Tongue (tissue), 1 donor: ENCODE measurements at regions not wholly inside any gene's neighbourhood (a gene's known extent, or its start where the extent isn't known, plus 50 kb on each side); places are given as distances from the start of the nearest gene placed in this dataset.
A peak's percentile ranks its signal among the peaks of the same experiment; 100 is the strongest.

ENCODE experiments used
- DNase-seq: peaks from one replicate; pipeline ENCODE4 v3.0.0-alpha.2; 2015

- DNase-seq, result no peak
Measured at GRCh38 chr20:50273601-50274491, 83.2 kb downstream of the CEBPB start.

DNA sequence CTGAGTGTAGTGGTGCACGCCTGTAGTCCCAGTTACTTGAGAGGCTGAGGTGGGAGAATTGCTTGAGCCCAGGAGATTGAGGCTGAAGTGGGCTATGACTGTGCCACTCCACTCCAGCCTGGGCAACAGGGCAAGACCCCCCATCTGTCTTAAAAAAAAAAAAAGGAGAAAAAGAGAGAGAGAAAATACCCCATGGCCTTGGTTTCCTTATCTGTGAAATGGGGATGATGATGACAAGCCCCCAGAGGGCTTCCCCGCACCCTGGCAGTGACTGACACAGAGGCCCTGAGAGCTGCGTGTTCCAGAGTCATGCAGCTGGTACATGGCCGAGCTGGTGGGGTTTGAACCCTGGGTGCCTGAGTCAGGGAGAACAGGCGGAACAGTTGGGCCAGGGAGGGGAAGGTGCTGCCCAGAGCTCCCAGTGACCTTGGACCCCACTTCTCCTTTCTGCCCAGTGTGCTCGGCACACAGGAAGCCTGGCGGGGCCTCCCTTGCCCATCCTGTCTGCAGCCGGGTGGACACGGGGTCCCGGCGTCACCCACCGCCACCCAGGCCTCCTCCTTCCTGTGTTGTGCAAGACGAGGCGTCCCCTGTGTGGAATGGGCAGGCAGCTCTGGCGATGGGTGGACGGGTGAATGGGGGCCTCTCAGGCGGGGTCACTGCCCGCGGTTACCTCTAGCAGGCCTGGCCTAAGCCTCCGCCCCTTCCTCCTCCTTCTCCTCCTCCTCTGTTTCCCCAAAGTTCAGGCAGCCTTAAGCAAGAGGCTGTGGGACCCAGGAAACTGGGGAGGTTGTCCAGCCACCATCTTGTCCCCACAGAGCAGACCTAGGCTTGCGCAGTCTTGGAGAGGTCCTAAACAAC, 84.2 kb downstream of the CEBPB start:
- DNase-seq, result no peak

DNA sequence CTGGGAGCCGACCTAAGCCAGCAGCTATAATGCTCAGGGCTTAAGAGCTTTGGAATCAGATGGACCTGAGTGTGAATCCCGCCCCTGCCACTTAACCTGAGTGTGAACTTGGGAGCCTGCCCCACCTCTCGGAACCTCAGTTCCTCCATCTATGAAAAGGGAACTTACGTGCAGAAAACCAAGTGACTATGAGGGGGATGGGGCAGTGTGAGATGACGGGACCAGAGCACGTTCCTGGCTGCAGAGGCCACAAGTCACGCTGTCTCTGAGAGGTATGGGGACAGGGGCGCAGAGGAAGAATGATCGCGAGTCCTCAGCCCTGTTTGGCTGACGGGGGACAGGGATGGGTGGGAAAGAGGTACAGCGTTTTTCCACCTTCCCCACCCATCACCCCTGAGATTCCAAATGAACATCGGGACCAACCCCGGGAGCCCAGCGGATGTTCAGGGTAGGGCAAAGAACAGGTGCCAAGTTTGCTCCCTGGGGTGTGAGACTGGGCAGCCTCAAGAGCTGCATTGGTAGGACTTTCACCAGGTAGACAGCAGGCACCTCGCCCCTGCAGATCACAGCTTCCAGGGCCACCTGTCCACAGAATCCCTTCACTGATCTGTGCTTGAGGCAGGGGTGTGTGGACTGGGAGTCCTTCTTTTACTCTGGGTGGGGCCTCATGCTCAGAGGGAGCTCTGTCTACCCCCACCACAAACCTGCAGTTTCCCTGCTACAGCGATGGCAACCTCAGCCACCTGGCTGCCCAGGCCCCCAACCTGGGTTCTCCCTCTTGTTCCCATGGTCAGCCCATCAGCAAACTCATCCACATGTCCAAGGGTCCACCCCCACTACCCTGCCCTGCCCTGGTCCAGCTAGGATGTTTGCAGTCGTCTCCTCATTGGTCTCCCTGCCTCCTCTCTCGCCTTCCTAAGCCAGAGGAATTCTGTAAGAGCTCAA, 85.8 kb downstream of the CEBPB start:
- DNase-seq, result no peak

- DNase-seq, result no peak
Measured at GRCh38 chr20:50277064-50277415, 86.4 kb downstream of the CEBPB start.

DNA sequence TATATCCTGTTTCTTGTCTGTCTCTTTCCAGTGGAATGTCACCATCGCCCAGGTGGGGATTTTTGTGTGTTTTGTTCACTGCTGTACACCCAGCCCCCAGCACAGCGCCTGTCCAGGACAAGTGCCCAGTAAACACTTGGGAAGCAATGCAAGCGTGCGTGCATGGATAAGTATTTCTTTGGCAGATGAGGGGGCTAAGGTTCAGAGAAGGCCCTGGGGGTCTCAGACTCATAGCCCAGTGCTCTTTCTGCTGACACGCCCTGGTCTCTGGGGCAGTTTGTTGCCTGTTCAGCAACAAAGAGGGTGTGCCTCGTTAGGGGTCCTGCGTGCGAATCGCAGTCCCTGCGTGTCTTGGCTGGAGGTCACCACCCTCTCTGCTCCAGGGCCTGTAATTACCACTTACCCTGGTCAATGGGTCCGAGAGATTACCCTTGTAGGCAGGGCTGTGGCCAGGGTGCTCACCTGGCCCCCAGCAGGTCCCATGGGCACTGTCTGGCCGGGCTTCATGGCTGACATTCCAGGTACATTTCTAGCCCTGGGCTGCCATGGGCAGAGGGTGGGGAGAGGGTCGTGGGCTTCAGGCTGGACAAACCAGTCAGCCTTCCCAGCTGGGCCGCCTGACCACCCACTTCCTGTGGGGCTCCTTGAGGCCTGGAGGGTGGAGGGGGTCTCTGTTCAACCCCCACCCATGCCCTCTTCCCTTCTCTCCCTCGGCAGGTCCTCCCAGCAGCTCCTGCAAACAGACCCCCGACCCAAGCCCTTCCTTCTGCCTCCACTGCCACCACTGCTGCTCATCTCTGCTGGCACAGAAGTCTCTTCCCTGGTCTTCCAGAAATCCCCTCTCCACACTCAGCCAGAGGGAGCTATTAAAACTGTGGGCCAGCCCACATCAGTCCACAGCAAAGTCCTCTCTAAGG, 87.1 kb downstream of the CEBPB start:
- no peak for DNase-seq

GRCh38 chr20:50278377-50278683, 87.7 kb downstream of the CEBPB start:
- DNase-seq, result peak; percentile 18

GRCh38 chr20:50278684-50279531, 88.3 kb downstream of the CEBPB start:
- peak; percentile 53 for DNase-seq

- DNase-seq, result no peak
Measured at GRCh38 chr20:50279988-50280850, 89.6 kb downstream of the CEBPB start.

DNA sequence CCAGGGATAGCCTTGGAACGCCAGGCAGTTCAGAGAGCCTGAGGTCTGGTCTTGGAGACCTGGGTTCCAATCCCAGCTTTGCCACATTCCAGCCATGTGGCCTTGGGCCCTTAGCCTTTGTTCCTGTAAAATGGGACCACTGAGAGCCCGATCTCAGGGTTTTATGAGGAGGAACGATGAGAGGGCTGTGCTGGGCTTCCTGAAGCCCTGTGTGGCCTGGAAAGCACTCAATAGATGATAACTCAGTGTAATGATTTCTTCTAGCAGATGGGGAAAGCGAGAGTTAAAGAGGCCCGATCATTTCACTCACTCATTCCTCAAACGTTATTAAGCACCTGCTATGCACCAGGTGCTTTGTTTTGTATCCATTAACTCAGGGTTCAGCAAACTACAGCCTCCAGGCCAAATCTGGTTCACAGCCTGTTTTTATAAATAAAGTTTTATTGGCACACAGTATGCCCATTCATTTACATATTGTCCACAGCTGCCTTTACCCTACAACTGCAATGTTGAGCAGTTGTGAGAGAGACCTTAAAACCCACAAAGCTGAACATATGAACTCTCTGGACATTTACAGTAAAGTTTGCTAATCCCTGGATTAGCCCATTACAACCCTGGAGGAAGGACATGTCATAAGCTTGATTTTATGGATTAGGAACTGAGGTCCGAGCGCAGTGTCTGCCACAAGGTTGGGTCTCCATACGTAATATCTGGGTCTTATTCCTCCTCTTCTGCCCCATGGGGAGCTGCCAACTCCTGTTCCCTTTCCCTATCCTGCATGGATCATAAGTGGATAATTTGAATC, 90.4 kb downstream of the CEBPB start:
- DNase-seq, result no peak

DNA sequence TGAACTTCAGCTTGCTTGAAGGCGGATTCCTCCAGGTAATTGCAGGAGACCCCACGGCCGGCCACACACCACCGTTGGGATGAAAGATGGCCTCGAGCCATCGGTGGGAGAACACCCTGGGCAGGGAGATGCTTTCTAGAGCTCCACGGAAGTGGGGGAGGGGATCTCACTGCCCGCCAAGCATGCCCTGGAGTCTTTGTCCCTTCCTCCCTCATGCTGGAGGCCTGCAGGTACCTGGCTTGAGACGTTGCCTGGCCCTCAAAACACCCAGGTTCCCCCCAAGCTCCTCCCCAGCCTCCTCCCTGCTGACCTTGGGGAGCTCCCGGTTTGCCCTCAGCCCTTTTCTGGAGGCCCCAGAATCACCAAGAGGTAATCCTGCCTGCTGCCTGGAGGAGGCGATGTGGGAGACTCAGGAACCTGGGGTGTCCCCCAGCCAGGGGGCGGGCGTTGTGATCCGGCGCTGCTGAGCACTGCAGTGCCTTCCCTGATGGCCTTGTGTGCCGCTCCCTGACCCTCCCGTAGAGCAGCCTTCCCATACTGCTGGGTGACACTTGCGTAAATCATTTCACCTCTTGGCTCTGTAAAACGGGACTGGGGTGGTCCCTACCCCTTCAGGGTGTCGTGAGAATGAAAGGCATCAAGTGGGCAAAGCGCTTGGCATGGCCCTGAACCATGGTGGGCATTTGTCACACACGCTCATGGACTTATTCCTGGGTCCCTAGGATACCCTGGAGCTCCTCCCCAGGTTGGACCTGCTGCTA, 91.4 kb downstream of the CEBPB start:
- no peak for DNase-seq

DNA sequence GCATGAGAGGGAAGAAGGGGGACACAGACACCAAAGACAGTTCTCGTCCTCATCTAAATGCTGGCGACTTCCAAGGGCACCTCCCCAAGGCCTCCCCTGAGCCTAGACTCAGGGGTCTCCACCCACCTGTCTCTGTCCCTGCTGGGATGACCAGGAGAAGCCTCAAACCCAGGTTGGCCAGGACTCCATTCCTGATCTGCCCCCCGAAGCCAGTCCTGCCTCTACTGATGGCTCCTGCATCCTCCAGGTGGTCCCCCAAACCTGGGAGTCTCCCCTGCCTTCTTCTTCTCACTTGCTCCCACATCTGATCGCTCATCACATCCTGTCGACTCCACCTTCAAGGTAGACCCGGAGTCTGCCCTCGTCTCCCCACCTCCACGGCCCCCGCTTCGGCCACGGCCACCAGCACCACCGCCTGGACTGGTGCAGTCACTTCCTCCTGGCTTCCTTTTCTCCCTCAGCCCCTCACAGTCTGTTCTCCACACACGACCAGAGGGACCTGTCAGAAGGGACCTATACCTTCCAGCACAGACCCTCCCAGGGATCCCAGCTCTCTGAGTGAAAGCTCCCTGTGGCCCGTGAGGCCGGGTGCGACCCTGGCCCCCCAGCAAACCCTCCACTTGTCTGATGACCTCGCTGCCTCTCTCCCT, 92.1 kb downstream of the CEBPB start:
- DNase-seq, result no peak

GRCh38 chr20:50283370-50283769, 92.7 kb downstream of the CEBPB start:
- no peak for DNase-seq

- DNase-seq, result no peak
Measured at GRCh38 chr20:50283922-50284810, 93.5 kb downstream of the CEBPB start.

- no peak for DNase-seq
Measured at GRCh38 chr20:50284811-50285375, 94.3 kb downstream of the CEBPB start.

- DNase-seq, result no peak
Measured at GRCh38 chr20:50285376-50286173, 94.9 kb downstream of the CEBPB start.
